ENCODE measurements at regions not wholly inside any gene's neighbourhood (a gene's known extent, or its start where the extent isn't known, plus 50 kb on each side); places are given as distances from the start of the nearest gene placed in this dataset.

- DNase-seq (ENCODE audit: low read depth) = no peak
- no peak overlapping the region for H2AFZ ChIP-seq (ENCODE audit: low read depth, low read length)
- no peaks in the 10 kb centered on the region for H3K36me3 ChIP-seq (ENCODE audit: insufficient read depth, low read length)
- Mint-ChIP-seq H3K9me3 (ENCODE audit: unreplicated experiment) (peaks cover 6% of the 10 kb centered on the region), H3K4me1 (ENCODE audit: low read depth, unreplicated experiment) (no peaks in the 10 kb centered on the region), H3K27ac (ENCODE audit: unreplicated experiment) (no peak overlapping the region), H3K27me3 (ENCODE audit: low read depth, unreplicated experiment) (peaks cover 29% of the 10 kb centered on the region), H3K4me3 (ENCODE audit: unreplicated experiment) (no peak overlapping the region), H3K36me3 (ENCODE audit: low read depth, unreplicated experiment) (no peaks in the 10 kb centered on the region)
- no peak for FAIRE-seq
- no peaks in the 10 kb centered on the region for H3K9me3 ChIP-seq (ENCODE audit: insufficient read depth, low read depth, low read length)
- H4K20me1 ChIP-seq (ENCODE audit: insufficient read depth, low read length) = no peaks in the 10 kb centered on the region
- H3K79me2 ChIP-seq (ENCODE audit: insufficient read depth, low read length) = no peaks in the 10 kb centered on the region
- no peak overlapping the region for H3K27ac ChIP-seq (ENCODE audit: low read depth, low read length)
- H3K4me1 ChIP-seq (ENCODE audit: insufficient read depth, low read length) = no peaks in the 10 kb centered on the region
- TF ChIP-seq CTCF (IDR thresholded peaks at IDR 0.05; ENCODE audit: insufficient read depth, low read depth, low read length) (no peak), EZH2 (IDR thresholded peaks at IDR 0.05; ENCODE audit: insufficient read depth, low read length) (no peak)
- peaks cover 18% of the 10 kb centered on the region for H3K27me3 ChIP-seq (ENCODE audit: insufficient read depth, low read length)
- H3K4me3 ChIP-seq (ENCODE audit: insufficient read depth, low read depth, low read length) = no peak overlapping the region
- H3K4me2 ChIP-seq (ENCODE audit: low read length) = no peak overlapping the region
- no peak overlapping the region for H3K9ac ChIP-seq (ENCODE audit: low read length)
Measured at GRCh38 chr17:83160443-83161297, 81.3 kb downstream of the METRNL start.

GRCh38 chr17:83161298-83162034 is 82.1 kb downstream of the METRNL start:
- no peaks in the 10 kb centered on the region for H3K79me2 ChIP-seq (ENCODE audit: insufficient read depth, low read length)
- Mint-ChIP-seq H3K4me1 (ENCODE audit: low read depth, unreplicated experiment) (no peaks in the 10 kb centered on the region), H3K9me3 (ENCODE audit: unreplicated experiment) (peaks cover 6% of the 10 kb centered on the region), H3K36me3 (ENCODE audit: low read depth, unreplicated experiment) (no peaks in the 10 kb centered on the region), H3K27me3 (ENCODE audit: low read depth, unreplicated experiment) (peaks cover 29% of the 10 kb centered on the region), H3K27ac (ENCODE audit: unreplicated experiment) (no peak overlapping the region), H3K4me3 (ENCODE audit: unreplicated experiment) (no peak overlapping the region)
- H3K27ac ChIP-seq (ENCODE audit: low read depth, low read length) = no peak overlapping the region
- peaks cover 18% of the 10 kb centered on the region for H3K27me3 ChIP-seq (ENCODE audit: insufficient read depth, low read length)
- FAIRE-seq (peak; percentile 17), DNase-seq (ENCODE audit: low read depth) (peak; percentile 47)
- H3K4me3 ChIP-seq (ENCODE audit: insufficient read depth, low read depth, low read length) = no peak overlapping the region
- H3K9me3 ChIP-seq (ENCODE audit: insufficient read depth, low read depth, low read length) = no peaks in the 10 kb centered on the region
- no peaks in the 10 kb centered on the region for H3K36me3 ChIP-seq (ENCODE audit: insufficient read depth, low read length)
- H3K4me1 ChIP-seq (ENCODE audit: insufficient read depth, low read length) = no peaks in the 10 kb centered on the region
- H4K20me1 ChIP-seq (ENCODE audit: insufficient read depth, low read length) = no peaks in the 10 kb centered on the region
- H3K9ac ChIP-seq (ENCODE audit: low read length) = no peak overlapping the region
- no peak overlapping the region for H2AFZ ChIP-seq (ENCODE audit: low read depth, low read length)
- TF ChIP-seq CTCF (IDR thresholded peaks at IDR 0.05; ENCODE audit: insufficient read depth, low read depth, low read length) (no peak), EZH2 (IDR thresholded peaks at IDR 0.05; ENCODE audit: insufficient read depth, low read length) (no peak)
- H3K4me2 ChIP-seq (ENCODE audit: low read length) = no peak overlapping the region

All from astrocyte (in vitro differentiated cells and primary cell).